SK-N-SH (cell line): ENCODE measurements at regions not wholly inside any gene's neighbourhood (a gene's known extent, or its start where the extent isn't known, plus 50 kb on each side); places are given as distances from the start of the nearest gene placed in this dataset.

Experiments used
- CTCF ChIA-PET: fragments of 300-600, 350-600 bp; formaldehyde crosslinking; extraction: SDS; loops from one replicate; lab custom pipeline; 2021; lab: Yijun Ruan, JAX
- POLR2A ChIA-PET: fragments of 350-600 bp; sonication (Branson Sonifier 250); formaldehyde crosslinking; extraction: SDS; loops from one replicate; lab custom pipeline; 2020; ENCODE audit warnings: antibody characterized with exemption, inconsistent platforms; lab: Yijun Ruan, JAX
- DNase-seq: peaks from one replicate; pipeline ENCODE4 v3.0.0; 2012
- H2AFZ ChIP-seq: fragments of 200-600 bp; sonication (generic); 2 replicates; pipeline ENCODE4 v1.8.1; 2016; ENCODE audit warnings: antibody characterized with exemption, mild to moderate bottlenecking, low read depth
- H3F3A ChIP-seq: fragments of 200-600 bp; sonication (generic); replicated peaks from 2 replicates; pipeline ENCODE3; 2016; ENCODE audit warnings: antibody characterized with exemption, mild to moderate bottlenecking; ENCODE audit not compliant: insufficient read depth
- H3K27ac ChIP-seq, 2 experiments: fragments of 200-500 bp in 1 of 2; fragments of 200-600 bp in 1 of 2; sonication (Bioruptor generic) in 1 of 2; sonication (generic), shearing (Covaris generic) in 1 of 2; 2 replicates each; pipeline versions ENCODE4 v1.5.1 to v1.6.1; 2014 to 2016; ENCODE audit warnings: low read depth in 2 of 2, inconsistent platforms in 1 of 2, low read length in 1 of 2, mild to moderate bottlenecking in 1 of 2, mixed read lengths in 1 of 2
- H3K27me3 ChIP-seq: fragments of 200-600 bp; sonication (generic), shearing (Covaris generic); 2 replicates; pipeline ENCODE4 v1.6.1; 2016; ENCODE audit warnings: mixed run types; ENCODE audit not compliant: insufficient read depth
- H3K36me3 ChIP-seq, 2 experiments: fragments of 200-500 bp in 1 of 2; fragments of 200-600 bp in 1 of 2; sonication (Bioruptor generic) in 1 of 2; sonication (generic) in 1 of 2; replicated peaks in 1 of 2; 2 replicates each; pipeline versions ENCODE3 to v1.5.1; 2014 to 2016; ENCODE audit warnings: low read length in 1 of 2, mild to moderate bottlenecking in 1 of 2; ENCODE audit not compliant: insufficient read depth in 2 of 2, control insufficient read depth in 1 of 2
- H3K4me1 ChIP-seq, 2 experiments: fragments of 200-500 bp in 1 of 2; fragments of 200-600 bp in 1 of 2; sonication (Bioruptor generic) in 1 of 2; sonication (generic), shearing (Covaris generic) in 1 of 2; 2 replicates each; pipeline versions ENCODE4 v1.5.1 to v1.6.1; 2014 to 2016; ENCODE audit warnings: low read depth in 1 of 2, low read length in 1 of 2, mixed run types in 1 of 2; ENCODE audit not compliant: insufficient read depth in 2 of 2, control insufficient read depth in 1 of 2
- H3K4me2 ChIP-seq: fragments of 200-600 bp; sonication (generic), shearing (Covaris generic); 2 replicates; pipeline ENCODE4 v1.6.1; 2017; ENCODE audit warnings: mixed run types
- H3K4me3 ChIP-seq, 2 experiments: fragments of 200-500 bp in 1 of 2; fragments of 200-600 bp in 1 of 2; sonication (Bioruptor generic) in 1 of 2; sonication (generic), shearing (Covaris generic) in 1 of 2; 2 replicates each; pipeline versions ENCODE4 v1.5.1 to v1.8.1; 2014 to 2016; ENCODE audit warnings: low read depth in 2 of 2, inconsistent platforms in 1 of 2, low read length in 1 of 2, mild to moderate bottlenecking in 1 of 2, mixed read lengths in 1 of 2, moderate library complexity in 1 of 2
- H3K79me2 ChIP-seq: fragments of 200-600 bp; sonication (generic); 2 replicates; pipeline ENCODE4 v1.8.1; 2017; ENCODE audit warnings: mild to moderate bottlenecking; ENCODE audit not compliant: insufficient read depth
- H3K9ac ChIP-seq: fragments of 200-600 bp; sonication (generic); 2 replicates; pipeline ENCODE4 v1.6.1; 2017; ENCODE audit warnings: mixed run types
- H3K9me2 ChIP-seq: fragments of 200-600 bp; sonication (generic); 2 replicates; pipeline ENCODE4 v1.6.1; 2017; ENCODE audit warnings: mixed run types
- H3K9me3 ChIP-seq: fragments of 200-600 bp; sonication (generic); 2 replicates; pipeline ENCODE4 v1.6.1; 2017; ENCODE audit warnings: mixed run types, mild to moderate bottlenecking, moderate library complexity
- H4K20me1 ChIP-seq: fragments of 200-600 bp; sonication (generic); 2 replicates; pipeline ENCODE4 v1.6.1; 2017; ENCODE audit warnings: mild to moderate bottlenecking, mixed run types; ENCODE audit not compliant: insufficient read depth
- ELF1 ChIP-seq: IDR thresholded peaks from 2 replicates; pipeline ENCODE4 v1.4.0; 2012
- EZH2phosphoT487 ChIP-seq: fragments of 200-600 bp; sonication (generic); IDR thresholded peaks from 2 replicates; pipeline ENCODE4 v1.6.1; 2017; ENCODE audit warnings: low read depth, mixed run types, mild to moderate bottlenecking, antibody characterized with exemption, moderate library complexity, borderline replicate concordance
- FOSL2 ChIP-seq: IDR thresholded peaks from 2 replicates; pipeline ENCODE4 v1.4.0; 2012; ENCODE audit warnings: low read depth, mild to moderate bottlenecking, moderate library complexity, borderline replicate concordance
- GABPA ChIP-seq: IDR thresholded peaks from 2 replicates; pipeline ENCODE4 v1.4.0; 2012; ENCODE audit warnings: low read depth, mild to moderate bottlenecking
- GATA2 ChIP-seq: sonication (generic); formaldehyde crosslinking; IDR thresholded peaks from 2 replicates; pipeline ENCODE4 v1.5.0; 2020; ENCODE audit warnings: mild to moderate bottlenecking, missing genetic modification reagents
- JUND ChIP-seq: IDR thresholded peaks from 2 replicates; pipeline ENCODE4 v1.4.0; 2012
- MXI1 ChIP-seq: IDR thresholded peaks from 2 replicates; pipeline ENCODE4 v1.6.1; 2012; ENCODE audit warnings: mild to moderate bottlenecking, low read depth, low read length, improper control_type of control experiment
- NFIC ChIP-seq: IDR thresholded peaks from 2 replicates; pipeline ENCODE4 v1.4.0; 2012; ENCODE audit warnings: borderline replicate concordance
- RAD21 ChIP-seq: IDR thresholded peaks from 2 replicates; pipeline ENCODE4 v1.6.1; 2012; ENCODE audit warnings: mild to moderate bottlenecking, low read length
- SMC3 ChIP-seq: IDR thresholded peaks from 2 replicates; pipeline ENCODE4 v1.6.1; 2012; ENCODE audit warnings: low read depth, low read length, improper control_type of control experiment
- YY1 ChIP-seq: IDR thresholded peaks from 2 replicates; pipeline ENCODE4 v1.4.0; 2012; ENCODE audit warnings: low read depth, mild to moderate bottlenecking
- WGBS: methylation state at CpG from one replicate; pipeline ENCODE4 v1.1.6; 2017; ENCODE audit warnings: low lambda C conversion rate; 5-methylcytosine and 5-hydroxymethylcytosine counted together
- TF ChIP-seq, protein P1 (sequence below): IDR thresholded peaks from 2 replicates; pipeline ENCODE4 v1.6.1; 2012; ENCODE audit warnings: mild to moderate bottlenecking, low read depth, low read length, moderate library complexity
- TF ChIP-seq, protein P2 (sequence below): fragments of 150-350 bp; IDR thresholded peaks from 2 replicates; pipeline ENCODE4 v1.6.1; 2016; ENCODE audit warnings: mild to moderate bottlenecking, low read depth, low read length
- TF ChIP-seq, protein P3 (sequence below): IDR thresholded peaks from 2 replicates; pipeline ENCODE4; 2012
- TF ChIP-seq, protein P4 (sequence below): fragments of 150-350 bp; IDR thresholded peaks from 2 replicates; pipeline ENCODE4 v1.6.1; 2017; ENCODE audit warnings: antibody characterized with exemption, low read length, low read depth, borderline replicate concordance

DNA sequence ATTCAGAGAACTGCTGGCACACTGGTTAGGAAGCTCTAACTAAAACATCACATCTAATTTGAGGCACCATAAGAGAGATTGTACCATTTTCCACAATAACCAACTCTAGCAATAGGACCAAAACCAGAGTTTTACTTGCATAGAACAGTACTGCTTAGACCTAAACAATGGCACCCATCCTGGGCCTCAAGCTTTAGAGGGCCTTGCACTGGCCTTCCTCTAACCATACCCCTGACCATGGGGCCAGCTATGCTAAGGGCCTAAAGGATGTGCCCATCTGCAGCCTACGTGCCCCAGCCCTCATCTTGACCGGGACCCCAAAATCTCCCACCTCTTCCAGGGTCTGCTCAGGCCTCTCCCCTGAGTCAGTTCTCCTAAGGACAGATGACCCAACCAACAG is 74.4 kb upstream of the ARHGAP32 start:
- CTCF ChIA-PET, result interaction anchor here (0.7 to 1.3 kb wide), 3 partner anchors 12 to 292 kb away, joined by 3 to 4 read pairs (median 4); no protein-coding TSS in a partner anchor
- H4K20me1 ChIP-seq, result peaks cover 13% of the 10 kb centered on the region; the same call in 1 of the 2 replicates
- H3K79me2 ChIP-seq, result peaks cover 88% of the 10 kb centered on the region
- no peak overlapping the region for H3K27ac ChIP-seq
- no peak overlapping the region for H2AFZ ChIP-seq
- no peaks in the 10 kb centered on the region for H3K36me3 ChIP-seq
- no peaks in the 10 kb centered on the region for H3K9me2 ChIP-seq
- 93% methylated on average over 2 of the region's 2 CpGs for WGBS
- DNase-seq, result no peak
- H3K4me1 ChIP-seq, result peaks cover 0 to 16% of the 10 kb centered on the region in 2 experiments; a peak in 1 of 4 replicates
- H3K27me3 ChIP-seq, result no peaks in the 10 kb centered on the region
- no peak overlapping the region for H3K4me2 ChIP-seq
- no peaks in the 10 kb centered on the region for H3F3A ChIP-seq
- H3K9ac ChIP-seq, result no peak overlapping the region
- no peak overlapping the region for H3K4me3 ChIP-seq
- no peaks in the 10 kb centered on the region for H3K9me3 ChIP-seq
- POLR2A ChIA-PET, result no interaction called here
- TF ChIP-seq ELF1, result no peak
- TF ChIP-seq, protein P1, sequence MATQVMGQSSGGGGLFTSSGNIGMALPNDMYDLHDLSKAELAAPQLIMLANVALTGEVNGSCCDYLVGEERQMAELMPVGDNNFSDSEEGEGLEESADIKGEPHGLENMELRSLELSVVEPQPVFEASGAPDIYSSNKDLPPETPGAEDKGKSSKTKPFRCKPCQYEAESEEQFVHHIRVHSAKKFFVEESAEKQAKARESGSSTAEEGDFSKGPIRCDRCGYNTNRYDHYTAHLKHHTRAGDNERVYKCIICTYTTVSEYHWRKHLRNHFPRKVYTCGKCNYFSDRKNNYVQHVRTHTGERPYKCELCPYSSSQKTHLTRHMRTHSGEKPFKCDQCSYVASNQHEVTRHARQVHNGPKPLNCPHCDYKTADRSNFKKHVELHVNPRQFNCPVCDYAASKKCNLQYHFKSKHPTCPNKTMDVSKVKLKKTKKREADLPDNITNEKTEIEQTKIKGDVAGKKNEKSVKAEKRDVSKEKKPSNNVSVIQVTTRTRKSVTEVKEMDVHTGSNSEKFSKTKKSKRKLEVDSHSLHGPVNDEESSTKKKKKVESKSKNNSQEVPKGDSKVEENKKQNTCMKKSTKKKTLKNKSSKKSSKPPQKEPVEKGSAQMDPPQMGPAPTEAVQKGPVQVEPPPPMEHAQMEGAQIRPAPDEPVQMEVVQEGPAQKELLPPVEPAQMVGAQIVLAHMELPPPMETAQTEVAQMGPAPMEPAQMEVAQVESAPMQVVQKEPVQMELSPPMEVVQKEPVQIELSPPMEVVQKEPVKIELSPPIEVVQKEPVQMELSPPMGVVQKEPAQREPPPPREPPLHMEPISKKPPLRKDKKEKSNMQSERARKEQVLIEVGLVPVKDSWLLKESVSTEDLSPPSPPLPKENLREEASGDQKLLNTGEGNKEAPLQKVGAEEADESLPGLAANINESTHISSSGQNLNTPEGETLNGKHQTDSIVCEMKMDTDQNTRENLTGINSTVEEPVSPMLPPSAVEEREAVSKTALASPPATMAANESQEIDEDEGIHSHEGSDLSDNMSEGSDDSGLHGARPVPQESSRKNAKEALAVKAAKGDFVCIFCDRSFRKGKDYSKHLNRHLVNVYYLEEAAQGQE, result no peak
- no peak for TF ChIP-seq MXI1
- no peak for TF ChIP-seq RAD21
- no peak for TF ChIP-seq YY1

DNA sequence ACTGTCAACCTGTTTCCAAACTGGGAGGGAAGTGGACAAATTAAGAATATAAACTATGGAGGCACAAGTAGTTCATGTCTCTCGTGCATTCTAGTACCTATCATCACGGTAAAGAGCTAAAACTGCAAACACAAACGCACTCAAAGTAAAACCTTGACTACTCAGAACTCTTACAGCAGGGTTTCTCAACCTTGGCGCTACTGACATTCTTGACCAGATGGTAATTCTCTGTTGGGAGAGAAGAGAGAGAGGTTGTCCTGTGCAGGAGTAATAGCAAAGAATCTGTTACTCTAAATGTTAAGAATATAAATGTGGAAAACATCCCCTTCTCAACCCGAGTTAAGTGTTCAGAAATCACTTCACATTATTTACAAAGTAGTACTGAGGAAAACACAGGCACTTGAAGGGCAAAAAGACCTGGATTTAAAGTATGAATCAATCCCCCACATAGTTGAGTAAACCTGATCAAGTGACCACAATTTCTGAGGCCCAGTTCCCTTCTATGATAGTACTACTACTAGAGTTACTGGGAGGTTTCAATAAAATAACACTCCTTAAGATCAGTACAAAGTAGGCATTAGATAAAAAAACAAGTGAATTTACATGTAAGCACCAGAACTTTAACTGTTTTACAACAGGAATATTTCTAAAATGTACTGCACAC is 73.1 kb upstream of the ARHGAP32 start:
- H3K79me2 ChIP-seq, result peaks cover 86% of the 10 kb centered on the region
- TF ChIP-seq NFIC (no peak), SMC3 (no peak), EZH2phosphoT487 (no peak), GATA2 (CRISPR knock-in tag) (no peak), FOSL2 (no peak), JUND (no peak), YY1 (no peak), GABPA (no peak)
- TF ChIP-seq, protein P2, sequence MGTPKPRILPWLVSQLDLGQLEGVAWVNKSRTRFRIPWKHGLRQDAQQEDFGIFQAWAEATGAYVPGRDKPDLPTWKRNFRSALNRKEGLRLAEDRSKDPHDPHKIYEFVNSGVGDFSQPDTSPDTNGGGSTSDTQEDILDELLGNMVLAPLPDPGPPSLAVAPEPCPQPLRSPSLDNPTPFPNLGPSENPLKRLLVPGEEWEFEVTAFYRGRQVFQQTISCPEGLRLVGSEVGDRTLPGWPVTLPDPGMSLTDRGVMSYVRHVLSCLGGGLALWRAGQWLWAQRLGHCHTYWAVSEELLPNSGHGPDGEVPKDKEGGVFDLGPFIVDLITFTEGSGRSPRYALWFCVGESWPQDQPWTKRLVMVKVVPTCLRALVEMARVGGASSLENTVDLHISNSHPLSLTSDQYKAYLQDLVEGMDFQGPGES, result no peak
- TF ChIP-seq, protein P3, sequence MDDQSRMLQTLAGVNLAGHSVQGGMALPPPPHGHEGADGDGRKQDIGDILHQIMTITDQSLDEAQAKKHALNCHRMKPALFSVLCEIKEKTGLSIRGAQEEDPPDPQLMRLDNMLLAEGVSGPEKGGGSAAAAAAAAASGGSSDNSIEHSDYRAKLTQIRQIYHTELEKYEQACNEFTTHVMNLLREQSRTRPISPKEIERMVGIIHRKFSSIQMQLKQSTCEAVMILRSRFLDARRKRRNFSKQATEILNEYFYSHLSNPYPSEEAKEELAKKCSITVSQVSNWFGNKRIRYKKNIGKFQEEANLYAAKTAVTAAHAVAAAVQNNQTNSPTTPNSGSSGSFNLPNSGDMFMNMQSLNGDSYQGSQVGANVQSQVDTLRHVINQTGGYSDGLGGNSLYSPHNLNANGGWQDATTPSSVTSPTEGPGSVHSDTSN, result no peak
- TF ChIP-seq, protein P4, sequence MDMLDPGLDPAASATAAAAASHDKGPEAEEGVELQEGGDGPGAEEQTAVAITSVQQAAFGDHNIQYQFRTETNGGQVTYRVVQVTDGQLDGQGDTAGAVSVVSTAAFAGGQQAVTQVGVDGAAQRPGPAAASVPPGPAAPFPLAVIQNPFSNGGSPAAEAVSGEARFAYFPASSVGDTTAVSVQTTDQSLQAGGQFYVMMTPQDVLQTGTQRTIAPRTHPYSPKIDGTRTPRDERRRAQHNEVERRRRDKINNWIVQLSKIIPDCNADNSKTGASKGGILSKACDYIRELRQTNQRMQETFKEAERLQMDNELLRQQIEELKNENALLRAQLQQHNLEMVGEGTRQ, result no peak
- TF ChIP-seq, protein P1, result no peak

More for the DNA sequence above, 73.1 kb upstream of the ARHGAP32 start:
- CTCF ChIA-PET, result interaction anchor here (1.2 to 1.3 kb wide), 2 partner anchors 13 to 147 kb away, joined by 3 to 4 read pairs; no protein-coding TSS in a partner anchor
- POLR2A ChIA-PET, result no interaction called here
- no peak for DNase-seq
- 94% methylated on average over 5 of the region's 5 CpGs for WGBS
- peaks cover 13% of the 10 kb centered on the region; the same call in 1 of the 2 replicates for H4K20me1 ChIP-seq
- H3F3A ChIP-seq, result no peaks in the 10 kb centered on the region
- no peak overlapping the region for H2AFZ ChIP-seq
- H3K9me2 ChIP-seq, result no peaks in the 10 kb centered on the region
- H3K9ac ChIP-seq, result no peak overlapping the region
- H3K36me3 ChIP-seq, result no peaks in the 10 kb centered on the region
- H3K4me3 ChIP-seq, result no peak overlapping the region
- H3K27ac ChIP-seq, result no peak overlapping the region
- H3K9me3 ChIP-seq, result no peaks in the 10 kb centered on the region
- H3K4me2 ChIP-seq, result no peak overlapping the region
- H3K4me1 ChIP-seq, result peaks cover 0 to 27% of the 10 kb centered on the region in 2 experiments; a peak in 1 of 4 replicates
- no peaks in the 10 kb centered on the region for H3K27me3 ChIP-seq
